ENCODE measurements at regions not wholly inside any gene's neighbourhood (a gene's known extent, or its start where the extent isn't known, plus 50 kb on each side); places are given as distances from the start of the nearest gene placed in this dataset.

GRCh38 chr19:29364999-29365398 lies 152.0 kb upstream of the UQCRFS1 start:
- TF ChIP-seq POLR2A (IDR thresholded peaks at IDR 0.05) (no peak), CTCF (IDR thresholded peaks at IDR 0.05) (no peak), POLR2AphosphoS5 (IDR thresholded peaks at IDR 0.05) (no peak), EP300 (IDR thresholded peaks at IDR 0.05) (no peak)
